Stimulated activated memory B cell treated with anti-CD40 and anti-IgM and Interleukin-4, amounts not matched to agents 10 μg/mL and 1 μg/mL and 100 μg/mL, for 72 hours (primary cell): ENCODE measurements at regions not wholly inside any gene's neighbourhood (a gene's known extent, or its start where the extent isn't known, plus 50 kb on each side); places are given as distances from the start of the nearest gene placed in this dataset.

Source experiments
- ATAC-seq: fragments of 150-1000 bp; cut with Tn5 transposase; 2 replicates; pipeline ENCODE4 v1.10.0; 2021
- H3K27ac Mint-ChIP-seq: one replicate; pipeline ENCODE4 v1.8.0; 2022; ENCODE audit warnings: mild to moderate bottlenecking, mixed read lengths
- H3K27me3 Mint-ChIP-seq: one replicate; pipeline ENCODE4 v1.8.0; 2022; ENCODE audit warnings: mixed read lengths
- H3K36me3 Mint-ChIP-seq: one replicate; pipeline ENCODE4 v1.8.0; 2022; ENCODE audit warnings: mixed read lengths
- H3K4me1 Mint-ChIP-seq: one replicate; pipeline ENCODE4 v1.8.0; 2022; ENCODE audit warnings: mixed read lengths
- H3K4me3 Mint-ChIP-seq: one replicate; pipeline ENCODE4 v1.8.0; 2022; ENCODE audit warnings: mild to moderate bottlenecking, moderate library complexity, mixed read lengths
- H3K9me3 Mint-ChIP-seq: one replicate; pipeline ENCODE4 v1.8.0; 2022; ENCODE audit warnings: mixed read lengths

- Mint-ChIP-seq H3K36me3 (no peaks in the 10 kb centered on the region), H3K4me1 (no peaks in the 10 kb centered on the region), H3K9me3 (peaks cover 3% of the 10 kb centered on the region), H3K4me3 (no peak overlapping the region), H3K27ac (no peak overlapping the region), H3K27me3 (no peaks in the 10 kb centered on the region)
- ATAC-seq: no peak
Observed at GRCh38 chr7:110076194-110076593, 1014.7 kb upstream of the LRRN3 start.

- H3K27ac Mint-ChIP-seq: no peak overlapping the region
- H3K36me3 Mint-ChIP-seq: no peaks in the 10 kb centered on the region
- H3K27me3 Mint-ChIP-seq: no peaks in the 10 kb centered on the region
- no peaks in the 10 kb centered on the region for H3K4me1 Mint-ChIP-seq
- ATAC-seq: peak; percentile 17
- H3K9me3 Mint-ChIP-seq: no peaks in the 10 kb centered on the region
- H3K4me3 Mint-ChIP-seq: no peak overlapping the region
Observed at GRCh38 chr7:110084181-110084807, 1006.6 kb upstream of the LRRN3 start.

DNA sequence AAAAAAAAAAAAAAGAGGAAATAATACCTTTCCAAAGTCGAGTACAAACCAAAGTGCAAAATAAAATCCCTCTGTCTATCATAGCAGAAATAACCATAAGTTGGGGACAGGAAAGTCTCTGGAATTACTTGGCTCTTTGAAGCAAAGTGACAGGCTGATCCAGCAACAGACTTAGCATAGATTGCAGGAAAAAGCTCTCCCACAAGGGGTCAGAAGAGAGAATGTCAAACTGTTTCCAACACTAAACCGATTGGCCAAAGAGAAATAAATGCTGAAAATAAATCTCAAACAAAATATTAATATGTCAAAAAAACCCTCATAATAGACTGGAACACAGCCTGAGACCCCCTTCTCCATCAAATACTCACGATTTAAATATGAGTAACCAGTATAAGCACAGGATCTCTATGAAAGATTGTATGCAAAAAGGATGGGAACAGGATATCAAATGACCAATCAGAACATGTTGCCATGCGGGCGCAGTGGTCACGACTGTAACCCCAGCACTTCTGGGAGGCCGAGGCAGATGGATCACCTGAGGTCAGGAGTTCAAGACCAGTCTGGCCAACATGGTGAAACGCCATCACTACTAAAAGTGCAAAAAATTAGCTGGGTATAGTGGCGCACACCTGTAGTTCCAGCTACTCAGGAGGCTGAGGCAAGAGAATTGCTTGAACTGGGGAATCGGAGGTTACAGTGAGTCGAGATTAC, 1000.7 kb upstream of the LRRN3 start:
- no peaks in the 10 kb centered on the region for H3K9me3 Mint-ChIP-seq
- no peak overlapping the region for H3K27ac Mint-ChIP-seq
- no peaks in the 10 kb centered on the region for H3K27me3 Mint-ChIP-seq
- ATAC-seq: no peak
- no peaks in the 10 kb centered on the region for H3K4me1 Mint-ChIP-seq
- H3K4me3 Mint-ChIP-seq: no peak overlapping the region
- H3K36me3 Mint-ChIP-seq: no peaks in the 10 kb centered on the region

GRCh38 chr7:110095372-110096052, 995.4 kb upstream of the LRRN3 start:
- Mint-ChIP-seq H3K9me3 (peaks cover 6% of the 10 kb centered on the region), H3K4me3 (no peak overlapping the region), H3K4me1 (no peaks in the 10 kb centered on the region), H3K27ac (no peak overlapping the region), H3K36me3 (no peaks in the 10 kb centered on the region), H3K27me3 (no peaks in the 10 kb centered on the region)
- no peak for ATAC-seq

DNA sequence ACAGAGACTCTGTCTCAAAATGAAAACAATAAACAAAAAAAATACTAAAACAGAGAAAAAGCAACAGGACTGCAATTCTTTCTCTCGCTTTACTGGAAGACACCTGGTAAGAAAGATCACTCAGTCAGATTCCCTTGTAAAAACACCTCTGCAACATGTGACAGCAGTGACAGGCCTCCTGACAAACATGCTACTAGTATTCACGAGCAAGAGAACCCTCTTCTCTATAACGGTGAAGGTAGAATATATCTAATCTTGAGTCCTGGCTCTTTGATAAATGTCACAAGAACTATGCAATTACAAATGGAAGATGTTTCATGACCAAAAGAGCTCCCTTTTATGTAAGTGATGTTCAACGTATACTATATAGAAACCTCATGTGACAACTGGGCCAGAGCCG, 986.7 kb upstream of the LRRN3 start:
- H3K9me3 Mint-ChIP-seq: peaks cover 4% of the 10 kb centered on the region

DNA sequence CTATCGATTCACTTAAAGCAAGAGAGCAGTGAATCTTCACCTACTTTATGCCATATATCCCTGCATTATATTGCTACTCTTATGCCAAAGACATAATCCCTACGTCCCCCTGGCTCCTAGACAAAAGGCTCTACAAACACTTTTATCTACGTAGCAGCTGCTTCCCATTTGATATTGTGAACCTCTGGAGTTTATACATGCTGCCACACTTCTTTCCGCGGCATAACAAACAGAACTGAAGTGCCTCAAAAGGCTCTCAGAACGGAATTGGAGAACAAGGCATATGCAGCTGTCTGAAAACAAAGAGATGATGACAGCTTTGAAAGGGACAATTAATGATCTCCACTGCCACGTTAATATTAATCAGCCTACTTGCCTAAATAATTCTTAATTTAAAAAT, 985.6 kb upstream of the LRRN3 start:
- H3K27me3 Mint-ChIP-seq: no peaks in the 10 kb centered on the region
- no peak overlapping the region for H3K27ac Mint-ChIP-seq
- H3K9me3 Mint-ChIP-seq: peaks cover 3% of the 10 kb centered on the region
- no peaks in the 10 kb centered on the region for H3K4me1 Mint-ChIP-seq
- H3K36me3 Mint-ChIP-seq: no peaks in the 10 kb centered on the region
- no peak overlapping the region for H3K4me3 Mint-ChIP-seq
- no peak for ATAC-seq

More for the DNA sequence above, 986.7 kb upstream of the LRRN3 start:
- no peaks in the 10 kb centered on the region for H3K4me1 Mint-ChIP-seq
- ATAC-seq: peak; percentile 53
- H3K27ac Mint-ChIP-seq: no peak overlapping the region
- no peaks in the 10 kb centered on the region for H3K36me3 Mint-ChIP-seq
- no peak overlapping the region for H3K4me3 Mint-ChIP-seq
- no peaks in the 10 kb centered on the region for H3K27me3 Mint-ChIP-seq

GRCh38 chr7:110105840-110106239, 985.1 kb upstream of the LRRN3 start:
- Mint-ChIP-seq H3K27me3 (no peaks in the 10 kb centered on the region), H3K4me3 (no peak overlapping the region), H3K27ac (no peak overlapping the region), H3K9me3 (no peaks in the 10 kb centered on the region), H3K4me1 (no peaks in the 10 kb centered on the region), H3K36me3 (no peaks in the 10 kb centered on the region)
- ATAC-seq: no peak

GRCh38 chr7:110119883-110120581, 970.9 kb upstream of the LRRN3 start:
- Mint-ChIP-seq H3K4me3 (no peak overlapping the region), H3K27ac (no peak overlapping the region), H3K9me3 (peaks cover 8% of the 10 kb centered on the region), H3K27me3 (no peaks in the 10 kb centered on the region), H3K36me3 (no peaks in the 10 kb centered on the region), H3K4me1 (no peaks in the 10 kb centered on the region)
- ATAC-seq: no peak

- Mint-ChIP-seq H3K4me3 (no peak overlapping the region), H3K9me3 (peaks cover 5% of the 10 kb centered on the region), H3K4me1 (no peaks in the 10 kb centered on the region), H3K36me3 (no peaks in the 10 kb centered on the region), H3K27ac (no peak overlapping the region), H3K27me3 (no peaks in the 10 kb centered on the region)
- no peak for ATAC-seq
Observed at GRCh38 chr7:110129159-110129558, 961.8 kb upstream of the LRRN3 start.

GRCh38 chr7:110130669-110131068, 960.3 kb upstream of the LRRN3 start:
- Mint-ChIP-seq H3K27ac (no peak overlapping the region), H3K4me1 (no peaks in the 10 kb centered on the region), H3K27me3 (no peaks in the 10 kb centered on the region)

DNA sequence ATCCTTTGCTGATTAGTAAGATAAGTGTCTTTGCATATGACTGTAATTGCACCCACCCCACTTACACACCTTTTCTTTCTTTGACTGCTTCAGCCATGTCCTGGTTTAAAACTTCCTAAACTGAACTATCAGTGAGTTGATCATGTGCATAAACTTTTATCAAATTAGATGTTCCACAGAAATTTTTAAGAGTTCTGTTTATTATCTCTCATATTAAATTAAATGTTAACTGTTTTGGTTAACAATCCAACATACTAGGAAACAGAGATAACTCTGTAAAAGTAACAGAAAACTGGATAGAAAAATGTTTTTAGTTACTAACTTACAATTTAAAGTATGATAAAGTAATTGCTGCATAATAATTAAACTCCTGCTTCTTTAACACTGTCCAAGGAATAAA, 959.6 kb upstream of the LRRN3 start:
- no peak overlapping the region for H3K27ac Mint-ChIP-seq
- no peaks in the 10 kb centered on the region for H3K4me1 Mint-ChIP-seq
- no peaks in the 10 kb centered on the region for H3K27me3 Mint-ChIP-seq
- no peak overlapping the region for H3K4me3 Mint-ChIP-seq
- no peaks in the 10 kb centered on the region for H3K36me3 Mint-ChIP-seq
- no peaks in the 10 kb centered on the region for H3K9me3 Mint-ChIP-seq
- no peak for ATAC-seq

More at GRCh38 chr7:110130669-110131068, 960.3 kb upstream of the LRRN3 start:
- peaks cover 2% of the 10 kb centered on the region for H3K9me3 Mint-ChIP-seq
- ATAC-seq: no peak
- H3K4me3 Mint-ChIP-seq: no peak overlapping the region
- H3K36me3 Mint-ChIP-seq: no peaks in the 10 kb centered on the region

DNA sequence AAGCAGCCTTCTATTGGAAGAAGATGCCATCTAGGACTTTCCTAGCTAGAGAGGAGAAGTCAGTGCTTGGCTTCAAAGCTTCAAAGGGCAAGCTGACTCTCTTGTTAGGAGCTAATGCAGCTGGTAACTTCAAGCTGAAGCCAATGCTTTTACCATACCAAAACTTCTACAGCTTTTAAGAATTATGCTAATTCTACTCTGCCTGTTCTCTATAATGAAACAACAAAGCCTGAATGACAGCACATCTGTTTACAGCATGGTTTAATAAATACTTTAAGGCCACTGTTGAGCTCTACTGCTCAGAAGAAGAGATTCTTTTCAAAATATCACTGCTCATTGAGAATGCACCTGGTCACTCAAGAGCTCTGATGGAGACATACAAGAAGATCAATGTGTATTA, 951.9 kb upstream of the LRRN3 start:
- no peak overlapping the region for H3K4me3 Mint-ChIP-seq
- no peak for ATAC-seq
- no peaks in the 10 kb centered on the region for H3K36me3 Mint-ChIP-seq
- peaks cover 2% of the 10 kb centered on the region for H3K9me3 Mint-ChIP-seq
- no peaks in the 10 kb centered on the region for H3K4me1 Mint-ChIP-seq
- H3K27me3 Mint-ChIP-seq: no peaks in the 10 kb centered on the region
- no peak overlapping the region for H3K27ac Mint-ChIP-seq

GRCh38 chr7:110142939-110143526, 947.9 kb upstream of the LRRN3 start:
- Mint-ChIP-seq H3K4me3 (no peak overlapping the region), H3K27ac (no peak overlapping the region), H3K27me3 (no peaks in the 10 kb centered on the region), H3K36me3 (no peaks in the 10 kb centered on the region), H3K9me3 (peaks cover 2% of the 10 kb centered on the region), H3K4me1 (no peaks in the 10 kb centered on the region)
- ATAC-seq: no peak

- Mint-ChIP-seq H3K9me3 (peaks cover 2% of the 10 kb centered on the region), H3K27me3 (no peaks in the 10 kb centered on the region), H3K4me1 (no peaks in the 10 kb centered on the region), H3K36me3 (no peaks in the 10 kb centered on the region), H3K4me3 (no peak overlapping the region), H3K27ac (no peak overlapping the region)
- ATAC-seq: no peak
Observed at GRCh38 chr7:110144599-110144998, 946.3 kb upstream of the LRRN3 start.

- Mint-ChIP-seq H3K27ac (no peak overlapping the region), H3K27me3 (no peaks in the 10 kb centered on the region), H3K4me1 (no peaks in the 10 kb centered on the region), H3K4me3 (no peak overlapping the region), H3K9me3 (no peaks in the 10 kb centered on the region), H3K36me3 (no peaks in the 10 kb centered on the region)
- ATAC-seq: peak; percentile 14
Observed at GRCh38 chr7:110148054-110148453, 942.9 kb upstream of the LRRN3 start.
